ENCODE measurements at regions not wholly inside any gene's neighbourhood (a gene's known extent, or its start where the extent isn't known, plus 50 kb on each side); places are given as distances from the start of the nearest gene placed in this dataset.
"Not testable (repeated sequence)": the region's sequence is repeated elsewhere in the genome, so short reads cannot be mapped to it uniquely, and the experiment has no call there.

DNA sequence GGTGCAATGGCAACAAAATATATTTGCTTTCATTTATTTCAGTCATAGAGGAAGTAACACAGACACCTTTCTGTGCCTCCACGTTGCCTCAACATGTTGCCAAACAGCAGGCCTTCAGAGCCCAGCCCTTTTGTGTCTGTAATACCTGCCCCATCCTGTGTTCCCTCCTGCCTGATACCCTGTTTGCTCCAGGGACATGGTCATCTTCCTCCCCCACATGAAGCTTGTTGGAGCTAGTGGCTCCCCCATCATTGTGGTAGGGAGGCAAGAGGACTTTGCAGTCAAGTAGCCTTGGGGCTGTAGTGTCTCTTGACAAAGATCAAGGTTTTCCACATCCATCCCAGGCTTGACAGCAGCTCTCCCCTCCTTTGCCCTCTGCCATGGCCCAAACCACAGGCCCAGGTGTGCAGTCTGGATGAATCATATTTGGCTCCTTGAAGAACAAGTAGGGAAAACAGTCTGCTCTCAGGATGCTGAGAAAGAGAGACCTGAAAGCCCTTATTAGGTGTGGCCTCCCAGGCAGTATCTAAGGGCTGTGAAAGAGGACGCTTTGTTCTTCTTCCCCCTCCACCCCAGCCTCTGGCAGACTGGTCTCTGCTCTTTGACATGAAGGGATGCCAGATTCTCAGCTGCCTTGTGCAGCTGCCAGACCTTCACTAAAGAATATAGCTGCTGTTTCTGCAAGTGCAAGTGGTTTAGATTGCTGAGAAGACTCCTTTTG lies 329.0 kb downstream of the C12orf75 start:
- TF ChIP-seq POLR2A (IDR thresholded peaks at IDR 0.05) (no peak), EP300 (IDR thresholded peaks at IDR 0.05) (no peak)
- TF ChIP-seq, protein P1, sequence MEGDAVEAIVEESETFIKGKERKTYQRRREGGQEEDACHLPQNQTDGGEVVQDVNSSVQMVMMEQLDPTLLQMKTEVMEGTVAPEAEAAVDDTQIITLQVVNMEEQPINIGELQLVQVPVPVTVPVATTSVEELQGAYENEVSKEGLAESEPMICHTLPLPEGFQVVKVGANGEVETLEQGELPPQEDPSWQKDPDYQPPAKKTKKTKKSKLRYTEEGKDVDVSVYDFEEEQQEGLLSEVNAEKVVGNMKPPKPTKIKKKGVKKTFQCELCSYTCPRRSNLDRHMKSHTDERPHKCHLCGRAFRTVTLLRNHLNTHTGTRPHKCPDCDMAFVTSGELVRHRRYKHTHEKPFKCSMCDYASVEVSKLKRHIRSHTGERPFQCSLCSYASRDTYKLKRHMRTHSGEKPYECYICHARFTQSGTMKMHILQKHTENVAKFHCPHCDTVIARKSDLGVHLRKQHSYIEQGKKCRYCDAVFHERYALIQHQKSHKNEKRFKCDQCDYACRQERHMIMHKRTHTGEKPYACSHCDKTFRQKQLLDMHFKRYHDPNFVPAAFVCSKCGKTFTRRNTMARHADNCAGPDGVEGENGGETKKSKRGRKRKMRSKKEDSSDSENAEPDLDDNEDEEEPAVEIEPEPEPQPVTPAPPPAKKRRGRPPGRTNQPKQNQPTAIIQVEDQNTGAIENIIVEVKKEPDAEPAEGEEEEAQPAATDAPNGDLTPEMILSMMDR (IDR thresholded peaks at IDR 0.05), result no peak
- Histone ChIP-seq H3K27me3 (no peaks in the 10 kb centered on the region), H3K4me3 (no peak overlapping the region), H3K9me3 (no peaks in the 10 kb centered on the region), H3K36me3 (no peaks in the 10 kb centered on the region), H3K27ac (no peak overlapping the region), H3K4me1 (ENCODE audit: insufficient read depth) (no peaks in the 10 kb centered on the region)
- intact Hi-C loops (cut with DNase I), result no loop called here
- peak in 3 of 5 donors; percentile 11 to 61 (median 21) for DNase-seq
- 36 to 40% (median 40%) methylated on average over 2 of the region's 2 CpGs for WGBS, 3 donors

DNA sequence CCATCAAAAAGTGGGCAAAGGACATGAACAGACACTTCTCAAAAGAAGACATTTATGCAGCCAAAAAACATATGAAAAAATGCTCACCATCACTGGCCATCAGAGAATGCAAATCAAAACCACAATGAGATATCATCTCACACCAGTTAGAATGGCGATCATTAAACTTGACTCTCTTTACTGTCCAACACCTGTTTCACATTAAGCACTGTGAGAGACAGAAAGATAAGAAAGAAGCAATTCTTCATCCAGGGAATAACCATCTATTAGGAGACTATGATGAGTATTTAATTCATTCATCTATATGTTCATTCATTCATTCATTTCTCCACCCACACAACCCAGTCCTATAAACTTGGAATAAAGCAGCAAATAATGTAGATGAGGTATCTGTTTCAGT lies 334.3 kb downstream of the C12orf75 start:
- intact Hi-C loops (cut with DNase I); H3K36me3 ChIP-seq; H3K27ac ChIP-seq; H3K4me1 ChIP-seq (ENCODE audit: insufficient read depth); H3K27me3 ChIP-seq; DNase-seq; H3K9me3 ChIP-seq; H3K4me3 ChIP-seq: not testable (repeated sequence)
- 67 to 76% (median 69%) methylated on average over 1 of the region's 1 CpG for WGBS, 3 donors

DNA sequence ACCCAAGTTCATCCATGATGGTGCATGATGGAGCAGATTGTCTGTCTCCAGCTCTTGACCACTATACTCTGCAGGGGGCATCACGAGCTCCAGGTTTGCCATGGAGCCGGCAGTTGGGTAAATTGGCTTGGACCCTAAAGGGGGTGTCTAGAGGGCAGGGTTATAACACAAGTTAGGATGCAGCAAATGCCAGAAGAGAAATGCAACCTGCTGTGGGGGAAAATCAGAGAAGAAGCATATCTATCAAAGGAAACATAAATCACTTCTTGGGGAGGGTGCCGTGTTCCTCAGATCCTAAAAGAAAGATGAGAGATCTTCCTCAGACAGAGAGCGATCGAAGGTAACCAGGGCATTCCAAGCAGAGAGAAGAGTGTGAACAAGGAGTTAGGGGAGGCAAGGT lies 334.9 kb downstream of the C12orf75 start:
- no peaks in the 10 kb centered on the region for H3K4me1 ChIP-seq (ENCODE audit: insufficient read depth)
- intact Hi-C loops (cut with DNase I), result no loop called here
- H3K36me3 ChIP-seq, result no peaks in the 10 kb centered on the region
- H3K27me3 ChIP-seq, result no peaks in the 10 kb centered on the region
- no peak for DNase-seq
- H3K9me3 ChIP-seq, result no peaks in the 10 kb centered on the region
- H3K27ac ChIP-seq, result no peak overlapping the region
- TF ChIP-seq, protein P1 (IDR thresholded peaks at IDR 0.05), result no peak
- no peak for TF ChIP-seq EP300 (IDR thresholded peaks at IDR 0.05)
- TF ChIP-seq POLR2A (IDR thresholded peaks at IDR 0.05), result no peak
- H3K4me3 ChIP-seq, result no peak overlapping the region
- 82 to 92% (median 83%) methylated on average over 5 of the region's 5 CpGs for WGBS, 3 donors

DNA sequence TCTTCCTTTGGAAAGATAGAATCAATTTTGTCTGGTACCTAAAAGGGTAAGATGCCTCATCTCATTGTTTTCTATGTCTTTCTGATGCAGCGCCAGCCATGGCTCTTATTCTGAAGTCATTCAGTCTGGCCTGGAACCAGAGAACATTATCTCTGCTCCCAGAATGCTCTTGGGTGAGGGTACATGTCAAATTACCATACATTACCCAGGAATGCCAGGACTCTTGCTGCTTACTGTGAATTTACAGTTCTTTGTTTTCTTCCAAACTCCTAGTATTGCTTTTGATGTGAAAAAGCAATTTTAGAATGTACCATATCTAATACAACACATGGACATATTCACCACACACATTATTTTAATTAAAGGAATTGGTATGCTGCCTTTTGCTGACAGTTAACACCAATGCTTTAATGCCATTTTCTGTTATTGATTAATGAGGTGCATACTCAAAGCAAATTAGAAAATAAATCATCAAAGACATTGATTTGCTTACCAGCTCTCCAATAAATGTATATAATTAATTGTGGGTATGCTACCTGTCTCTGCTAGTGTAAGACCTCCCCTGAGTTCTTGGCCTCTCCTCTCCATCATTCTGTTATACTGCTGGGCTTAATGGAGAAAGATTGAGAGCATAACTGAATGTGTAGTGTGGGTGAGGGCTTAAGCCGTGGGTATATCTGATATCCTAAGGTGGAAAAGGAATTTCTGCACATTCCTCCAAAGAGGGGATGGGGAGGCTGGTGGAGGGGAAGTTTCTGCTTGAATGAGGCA lies 337.7 kb downstream of the C12orf75 start:
- 73 to 88% (median 83%) methylated on average over 2 of the region's 2 CpGs for WGBS, 3 donors
- TF ChIP-seq, protein P1 (IDR thresholded peaks at IDR 0.05), result no peak
- TF ChIP-seq EP300 (IDR thresholded peaks at IDR 0.05) (no peak), POLR2A (IDR thresholded peaks at IDR 0.05) (no peak)

DNA sequence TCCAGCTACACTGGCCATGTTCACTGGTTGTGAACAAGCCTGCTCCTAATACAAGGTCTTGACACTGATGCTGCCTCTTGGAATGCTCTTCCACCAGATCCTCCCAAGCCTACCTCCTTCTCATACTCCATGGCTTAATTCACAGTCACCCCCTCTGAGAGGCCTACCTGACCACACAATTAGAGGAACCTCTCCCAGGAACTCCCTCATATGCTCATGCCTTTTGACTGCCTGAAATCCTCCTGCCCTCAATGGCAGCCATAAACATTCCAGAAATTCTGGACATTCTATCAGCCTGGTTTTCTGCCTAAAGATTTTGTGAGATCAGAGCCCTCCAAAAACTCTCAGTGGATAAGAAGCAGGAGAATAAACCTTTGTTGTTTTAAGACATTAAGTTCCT lies 340.2 kb downstream of the C12orf75 start:
- intact Hi-C loops (cut with DNase I), result no loop called here
- no peak for TF ChIP-seq POLR2A (IDR thresholded peaks at IDR 0.05)
- TF ChIP-seq, protein P1 (IDR thresholded peaks at IDR 0.05), result no peak
- TF ChIP-seq EP300 (IDR thresholded peaks at IDR 0.05), result no peak
- Histone ChIP-seq H3K9me3 (no peaks in the 10 kb centered on the region), H3K27ac (no peak overlapping the region), H3K4me1 (ENCODE audit: insufficient read depth) (peaks cover 3% of the 10 kb centered on the region), H3K27me3 (no peaks in the 10 kb centered on the region), H3K36me3 (no peaks in the 10 kb centered on the region), H3K4me3 (no peak overlapping the region)
- no peak for DNase-seq

More for the DNA sequence above, 337.7 kb downstream of the C12orf75 start:
- Histone ChIP-seq H3K4me3 (no peak overlapping the region), H3K4me1 (ENCODE audit: insufficient read depth) (peaks cover 3% of the 10 kb centered on the region), H3K27ac (no peak overlapping the region), H3K27me3 (no peaks in the 10 kb centered on the region), H3K36me3 (no peaks in the 10 kb centered on the region), H3K9me3 (no peaks in the 10 kb centered on the region)
- intact Hi-C loops (cut with DNase I), result no loop called here
- DNase-seq, result no peak

Measured in ovary (tissue), 7 donors.